SK-N-SH (cell line): ENCODE measurements at regions not wholly inside any gene's neighbourhood (a gene's known extent, or its start where the extent isn't known, plus 50 kb on each side); places are given as distances from the start of the nearest gene placed in this dataset.
"Not testable (repeated sequence)": the region's sequence is repeated elsewhere in the genome, so short reads cannot be mapped to it uniquely, and the experiment has no call there.

Experiments
- CTCF ChIA-PET: fragments of 300-600, 350-600 bp; formaldehyde crosslinking; extraction: SDS; loops from one replicate; lab custom pipeline; 2021; lab: Yijun Ruan, JAX
- POLR2A ChIA-PET: fragments of 350-600 bp; sonication (Branson Sonifier 250); formaldehyde crosslinking; extraction: SDS; loops from one replicate; lab custom pipeline; 2020; ENCODE audit warnings: antibody characterized with exemption, inconsistent platforms; lab: Yijun Ruan, JAX
- DNase-seq: peaks from one replicate; pipeline ENCODE4 v3.0.0; 2012
- H2AFZ ChIP-seq: fragments of 200-600 bp; sonication (generic); 2 replicates; pipeline ENCODE4 v1.8.1; 2016; ENCODE audit warnings: antibody characterized with exemption, mild to moderate bottlenecking, low read depth
- H3F3A ChIP-seq: fragments of 200-600 bp; sonication (generic); replicated peaks from 2 replicates; pipeline ENCODE3; 2016; ENCODE audit warnings: antibody characterized with exemption, mild to moderate bottlenecking; ENCODE audit not compliant: insufficient read depth
- H3K27ac ChIP-seq, 2 experiments: fragments of 200-500 bp in 1 of 2; fragments of 200-600 bp in 1 of 2; sonication (Bioruptor generic) in 1 of 2; sonication (generic), shearing (Covaris generic) in 1 of 2; 2 replicates each; pipeline versions ENCODE4 v1.5.1 to v1.6.1; 2014 to 2016; ENCODE audit warnings: low read depth in 2 of 2, inconsistent platforms in 1 of 2, low read length in 1 of 2, mild to moderate bottlenecking in 1 of 2, mixed read lengths in 1 of 2
- H3K27me3 ChIP-seq: fragments of 200-600 bp; sonication (generic), shearing (Covaris generic); 2 replicates; pipeline ENCODE4 v1.6.1; 2016; ENCODE audit warnings: mixed run types; ENCODE audit not compliant: insufficient read depth
- H3K36me3 ChIP-seq, 2 experiments: fragments of 200-500 bp in 1 of 2; fragments of 200-600 bp in 1 of 2; sonication (Bioruptor generic) in 1 of 2; sonication (generic) in 1 of 2; replicated peaks in 1 of 2; 2 replicates each; pipeline versions ENCODE3 to v1.5.1; 2014 to 2016; ENCODE audit warnings: low read length in 1 of 2, mild to moderate bottlenecking in 1 of 2; ENCODE audit not compliant: insufficient read depth in 2 of 2, control insufficient read depth in 1 of 2
- H3K4me1 ChIP-seq, 2 experiments: fragments of 200-500 bp in 1 of 2; fragments of 200-600 bp in 1 of 2; sonication (Bioruptor generic) in 1 of 2; sonication (generic), shearing (Covaris generic) in 1 of 2; 2 replicates each; pipeline versions ENCODE4 v1.5.1 to v1.6.1; 2014 to 2016; ENCODE audit warnings: low read depth in 1 of 2, low read length in 1 of 2, mixed run types in 1 of 2; ENCODE audit not compliant: insufficient read depth in 2 of 2, control insufficient read depth in 1 of 2
- H3K4me2 ChIP-seq: fragments of 200-600 bp; sonication (generic), shearing (Covaris generic); 2 replicates; pipeline ENCODE4 v1.6.1; 2017; ENCODE audit warnings: mixed run types
- H3K4me3 ChIP-seq, 2 experiments: fragments of 200-500 bp in 1 of 2; fragments of 200-600 bp in 1 of 2; sonication (Bioruptor generic) in 1 of 2; sonication (generic), shearing (Covaris generic) in 1 of 2; 2 replicates each; pipeline versions ENCODE4 v1.5.1 to v1.8.1; 2014 to 2016; ENCODE audit warnings: low read depth in 2 of 2, inconsistent platforms in 1 of 2, low read length in 1 of 2, mild to moderate bottlenecking in 1 of 2, mixed read lengths in 1 of 2, moderate library complexity in 1 of 2
- H3K79me2 ChIP-seq: fragments of 200-600 bp; sonication (generic); 2 replicates; pipeline ENCODE4 v1.8.1; 2017; ENCODE audit warnings: mild to moderate bottlenecking; ENCODE audit not compliant: insufficient read depth
- H3K9ac ChIP-seq: fragments of 200-600 bp; sonication (generic); 2 replicates; pipeline ENCODE4 v1.6.1; 2017; ENCODE audit warnings: mixed run types
- H3K9me2 ChIP-seq: fragments of 200-600 bp; sonication (generic); 2 replicates; pipeline ENCODE4 v1.6.1; 2017; ENCODE audit warnings: mixed run types
- H3K9me3 ChIP-seq: fragments of 200-600 bp; sonication (generic); 2 replicates; pipeline ENCODE4 v1.6.1; 2017; ENCODE audit warnings: mixed run types, mild to moderate bottlenecking, moderate library complexity
- H4K20me1 ChIP-seq: fragments of 200-600 bp; sonication (generic); 2 replicates; pipeline ENCODE4 v1.6.1; 2017; ENCODE audit warnings: mild to moderate bottlenecking, mixed run types; ENCODE audit not compliant: insufficient read depth
- CHD2 ChIP-seq: fragments of 150-350 bp; IDR thresholded peaks from 2 replicates; pipeline ENCODE4 v1.6.1; 2018; ENCODE audit warnings: low read length; ENCODE audit not compliant: partially characterized antibody
- EP300 ChIP-seq, 2 experiments: IDR thresholded peaks; 2 replicates each; pipeline versions ENCODE4 v1.4.0 to v1.6.1; 2012; ENCODE audit warnings: borderline replicate concordance in 1 of 2, low read depth in 1 of 2, low read length in 1 of 2
- EZH2phosphoT487 ChIP-seq: fragments of 200-600 bp; sonication (generic); IDR thresholded peaks from 2 replicates; pipeline ENCODE4 v1.6.1; 2017; ENCODE audit warnings: low read depth, mixed run types, mild to moderate bottlenecking, antibody characterized with exemption, moderate library complexity, borderline replicate concordance
- FOSL2 ChIP-seq: IDR thresholded peaks from 2 replicates; pipeline ENCODE4 v1.4.0; 2012; ENCODE audit warnings: low read depth, mild to moderate bottlenecking, moderate library complexity, borderline replicate concordance
- FOXJ3 ChIP-seq: sonication (generic); formaldehyde crosslinking; IDR thresholded peaks from 2 replicates; pipeline ENCODE4 v1.5.1; 2020; ENCODE audit warnings: mild to moderate bottlenecking, missing genetic modification reagents
- GABPA ChIP-seq: IDR thresholded peaks from 2 replicates; pipeline ENCODE4 v1.4.0; 2012; ENCODE audit warnings: low read depth, mild to moderate bottlenecking
- GATA2 ChIP-seq: sonication (generic); formaldehyde crosslinking; IDR thresholded peaks from 2 replicates; pipeline ENCODE4 v1.5.0; 2020; ENCODE audit warnings: mild to moderate bottlenecking, missing genetic modification reagents
- IRF3 ChIP-seq: fragments of 150-350 bp; IDR thresholded peaks from 2 replicates; pipeline ENCODE4 v1.6.1; 2016; ENCODE audit warnings: mild to moderate bottlenecking, low read depth, low read length
- JUND ChIP-seq: IDR thresholded peaks from 2 replicates; pipeline ENCODE4 v1.4.0; 2012
- MEF2A ChIP-seq: IDR thresholded peaks from 2 replicates; pipeline ENCODE4 v1.4.0; 2012; ENCODE audit warnings: low read depth, borderline replicate concordance
- MXI1 ChIP-seq: IDR thresholded peaks from 2 replicates; pipeline ENCODE4 v1.6.1; 2012; ENCODE audit warnings: mild to moderate bottlenecking, low read depth, low read length, improper control_type of control experiment
- NFIC ChIP-seq: IDR thresholded peaks from 2 replicates; pipeline ENCODE4 v1.4.0; 2012; ENCODE audit warnings: borderline replicate concordance
- RCOR1 ChIP-seq: fragments of 150-350 bp; IDR thresholded peaks from 2 replicates; pipeline ENCODE4 v1.6.1; 2017; ENCODE audit warnings: antibody characterized with exemption, low read length
- RFX5 ChIP-seq: IDR thresholded peaks from 2 replicates; pipeline ENCODE4 v1.6.1; 2012; ENCODE audit warnings: mild to moderate bottlenecking, improper control_type of control experiment, low read length
- SMC3 ChIP-seq: IDR thresholded peaks from 2 replicates; pipeline ENCODE4 v1.6.1; 2012; ENCODE audit warnings: low read depth, low read length, improper control_type of control experiment
- whole genome bisulfite sequencing: methylation state at CpG from one replicate; pipeline ENCODE4 v1.1.6; 2017; ENCODE audit warnings: low lambda C conversion rate; 5-methylcytosine and 5-hydroxymethylcytosine counted together

- Histone ChIP-seq H2AFZ (no peak overlapping the region), H3K27me3 (no peaks in the 10 kb centered on the region), H3K79me2 (no peaks in the 10 kb centered on the region), H3K27ac (no peak overlapping the region; a peak in 1 of 4 replicates), H3K9ac (no peak overlapping the region), H3F3A (no peaks in the 10 kb centered on the region), H3K4me1 (no peaks in the 10 kb centered on the region; a peak in 1 of 4 replicates), H3K36me3 (no peaks in the 10 kb centered on the region), H4K20me1 (no peaks in the 10 kb centered on the region), H3K4me3 (no peak overlapping the region), H3K9me3 (no peaks in the 10 kb centered on the region), H3K9me2 (no peaks in the 10 kb centered on the region), H3K4me2 (no peak overlapping the region)
- ChIA-PET CTCF (interaction anchor here (1.8 kb wide), 1 partner anchor 59 kb away, joined by 7 read pairs; no protein-coding TSS in a partner anchor), POLR2A (no interaction called here)
- DNase-seq: peak; percentile 51
- no peak for TF ChIP-seq GABPA
- TF ChIP-seq RCOR1: peak; percentile 51; the same call in 1 of the 2 replicates
- no peak for TF ChIP-seq MXI1
- peak in 1 of 2 experiments; percentile 72; a peak in 1 of 4 replicates for TF ChIP-seq EP300 (IDR thresholded peaks at IDR 0.05; ENCODE audit: borderline replicate concordance in 1 of 2, low read depth in 1 of 2, low read length in 1 of 2)
- TF ChIP-seq NFIC: no peak
- TF ChIP-seq EZH2phosphoT487: no peak
- TF ChIP-seq RFX5: no peak
- TF ChIP-seq CHD2: no peak
- no peak for TF ChIP-seq FOSL2
- TF ChIP-seq SMC3: no peak
- TF ChIP-seq MEF2A: no peak
- no peak for TF ChIP-seq IRF3
- no peak for TF ChIP-seq JUND
- TF ChIP-seq FOXJ3: no peak
- TF ChIP-seq GATA2 (CRISPR knock-in tag): peak; percentile 64
- WGBS: 52% methylated on average over 3 of the region's 3 CpGs
These were observed 176.9 kb downstream of the CTH start for GRCh38 chr1:70587872-70588366.

- DNase-seq, H3K9me2 ChIP-seq, CTCF ChIA-PET, H3K27me3 ChIP-seq, H3K27ac ChIP-seq, H3K4me2 ChIP-seq, H3F3A ChIP-seq, POLR2A ChIA-PET, H2AFZ ChIP-seq, H4K20me1 ChIP-seq, H3K9ac ChIP-seq, H3K79me2 ChIP-seq, H3K4me1 ChIP-seq, H3K36me3 ChIP-seq, H3K4me3 ChIP-seq, H3K9me3 ChIP-seq: not testable (repeated sequence)
- WGBS: 80% methylated on average over 3 of the region's 3 CpGs
These were observed 182.5 kb downstream of the CTH start for GRCh38 chr1:70593551-70593950.
